Adipocyte (in vitro differentiated cells): ENCODE measurements at regions not wholly inside any gene's neighbourhood (a gene's known extent, or its start where the extent isn't known, plus 50 kb on each side); places are given as distances from the start of the nearest gene placed in this dataset.

ENCODE experiments used
- DNase-seq: peaks from one replicate; pipeline ENCODE4 v3.0.0-alpha.2; 2015; ENCODE audit warnings: low read depth
- H3K27me3 ChIP-seq: replicated peaks from 2 replicates; pipeline ENCODE4 v1.7.0; 2013; ENCODE audit warnings: mild to moderate bottlenecking, low read length, moderate library complexity; ENCODE audit not compliant: control insufficient read depth, insufficient read depth
- H3K36me3 ChIP-seq: 2 replicates; pipeline ENCODE4 v1.7.0; 2013; ENCODE audit warnings: low read length, mild to moderate bottlenecking, moderate library complexity; ENCODE audit not compliant: control insufficient read depth, insufficient read depth, severe bottlenecking
- H3K4me1 ChIP-seq: 2 replicates; pipeline ENCODE4 v1.7.0; 2013; ENCODE audit warnings: mild to moderate bottlenecking, low read length, moderate library complexity; ENCODE audit not compliant: control insufficient read depth, insufficient read depth
- H3K4me3 ChIP-seq: 2 replicates; pipeline ENCODE4 v1.7.0; 2013; ENCODE audit warnings: mild to moderate bottlenecking, low read length, moderate library complexity
- H3K9ac ChIP-seq: 2 replicates; pipeline ENCODE4 v1.7.0; 2013; ENCODE audit warnings: mild to moderate bottlenecking, low read length, moderate library complexity
- H3K9me3 ChIP-seq: 2 replicates; pipeline ENCODE4 v1.7.0; 2013; ENCODE audit warnings: mild to moderate bottlenecking, low read length, moderate library complexity; ENCODE audit not compliant: control insufficient read depth

- Histone ChIP-seq H3K4me3 (no peak overlapping the region), H3K36me3 (no peaks in the 10 kb centered on the region), H3K4me1 (no peaks in the 10 kb centered on the region), H3K27me3 (no peaks in the 10 kb centered on the region), H3K9ac (no peak overlapping the region), H3K9me3 (no peaks in the 10 kb centered on the region)
- no peak for DNase-seq
Measured at GRCh38 chr3:176313426-176313825, 883.9 kb downstream of the TBL1XR1 start.

GRCh38 chr3:176310641-176311040 lies 886.6 kb downstream of the TBL1XR1 start:
- Histone ChIP-seq H3K4me1 (no peaks in the 10 kb centered on the region), H3K9me3 (no peaks in the 10 kb centered on the region), H3K9ac (no peak overlapping the region), H3K36me3 (no peaks in the 10 kb centered on the region), H3K27me3 (no peaks in the 10 kb centered on the region), H3K4me3 (no peak overlapping the region)
- no peak for DNase-seq

GRCh38 chr3:176302271-176302670 lies 895.0 kb downstream of the TBL1XR1 start:
- no peak overlapping the region for H3K9ac ChIP-seq
- H3K9me3 ChIP-seq: no peaks in the 10 kb centered on the region
- H3K4me1 ChIP-seq: peaks cover 4% of the 10 kb centered on the region
- no peaks in the 10 kb centered on the region for H3K27me3 ChIP-seq
- H3K36me3 ChIP-seq: no peaks in the 10 kb centered on the region
- no peak overlapping the region for H3K4me3 ChIP-seq
- DNase-seq: no peak

- DNase-seq: peak; percentile 39
Measured at GRCh38 chr3:176296066-176296597, 901.1 kb downstream of the TBL1XR1 start.

GRCh38 chr3:176293276-176293675 lies 904.0 kb downstream of the TBL1XR1 start:
- Histone ChIP-seq H3K9me3 (no peaks in the 10 kb centered on the region), H3K36me3 (no peaks in the 10 kb centered on the region), H3K4me3 (peak overlapping the region; percentile 66), H3K9ac (no peak overlapping the region), H3K4me1 (peaks cover 12% of the 10 kb centered on the region), H3K27me3 (no peaks in the 10 kb centered on the region)
- no peak for DNase-seq

More at GRCh38 chr3:176296066-176296597, 901.1 kb downstream of the TBL1XR1 start:
- Histone ChIP-seq H3K4me1 (peaks cover 15% of the 10 kb centered on the region), H3K36me3 (no peaks in the 10 kb centered on the region), H3K27me3 (no peaks in the 10 kb centered on the region), H3K9ac (no peak overlapping the region), H3K4me3 (no peak overlapping the region), H3K9me3 (no peaks in the 10 kb centered on the region)

- DNase-seq: peak; percentile 68
- Histone ChIP-seq H3K4me1 (peaks cover 9% of the 10 kb centered on the region), H3K4me3 (peak overlapping the region; percentile 58), H3K27me3 (no peaks in the 10 kb centered on the region), H3K36me3 (no peaks in the 10 kb centered on the region), H3K9ac (no peak overlapping the region), H3K9me3 (no peaks in the 10 kb centered on the region)
Measured at GRCh38 chr3:176286476-176287085, 910.7 kb downstream of the TBL1XR1 start.

- Histone ChIP-seq H3K27me3 (no peaks in the 10 kb centered on the region), H3K36me3 (no peaks in the 10 kb centered on the region), H3K4me1 (no peaks in the 10 kb centered on the region), H3K9me3 (no peaks in the 10 kb centered on the region), H3K4me3 (no peak overlapping the region), H3K9ac (no peak overlapping the region)
- no peak for DNase-seq
Measured at GRCh38 chr3:176275538-176275937, 921.7 kb downstream of the TBL1XR1 start.

- H3K9me3 ChIP-seq: no peaks in the 10 kb centered on the region
- no peak overlapping the region for H3K9ac ChIP-seq
- no peaks in the 10 kb centered on the region for H3K4me1 ChIP-seq
- H3K27me3 ChIP-seq: no peaks in the 10 kb centered on the region
- DNase-seq: no peak
- no peak overlapping the region for H3K4me3 ChIP-seq
- H3K36me3 ChIP-seq: no peaks in the 10 kb centered on the region
Measured at GRCh38 chr3:176275113-176275512, 922.2 kb downstream of the TBL1XR1 start.

- H3K4me3 ChIP-seq: no peak overlapping the region
Measured at GRCh38 chr3:176274161-176274560, 923.1 kb downstream of the TBL1XR1 start.

GRCh38 chr3:176262071-176262470 lies 935.2 kb downstream of the TBL1XR1 start:
- H3K4me1 ChIP-seq: no peaks in the 10 kb centered on the region
- no peaks in the 10 kb centered on the region for H3K36me3 ChIP-seq
- H3K27me3 ChIP-seq: no peaks in the 10 kb centered on the region
- DNase-seq: no peak
- H3K9me3 ChIP-seq: peaks cover 16% of the 10 kb centered on the region
- H3K9ac ChIP-seq: no peak overlapping the region
- H3K4me3 ChIP-seq: no peak overlapping the region

More at GRCh38 chr3:176274161-176274560, 923.1 kb downstream of the TBL1XR1 start:
- Histone ChIP-seq H3K27me3 (no peaks in the 10 kb centered on the region), H3K9ac (no peak overlapping the region), H3K9me3 (no peaks in the 10 kb centered on the region), H3K36me3 (no peaks in the 10 kb centered on the region), H3K4me1 (no peaks in the 10 kb centered on the region)
- no peak for DNase-seq

- Histone ChIP-seq H3K4me3 (no peak overlapping the region), H3K9ac (no peak overlapping the region), H3K9me3 (no peaks in the 10 kb centered on the region), H3K4me1 (no peaks in the 10 kb centered on the region), H3K36me3 (no peaks in the 10 kb centered on the region), H3K27me3 (no peaks in the 10 kb centered on the region)
- peak; percentile 2 for DNase-seq
Measured at GRCh38 chr3:176247191-176247590, 950.1 kb downstream of the TBL1XR1 start.

- no peak overlapping the region for H3K9ac ChIP-seq
- no peaks in the 10 kb centered on the region for H3K36me3 ChIP-seq
- no peak for DNase-seq
- no peaks in the 10 kb centered on the region for H3K9me3 ChIP-seq
- no peak overlapping the region for H3K4me3 ChIP-seq
- no peaks in the 10 kb centered on the region for H3K4me1 ChIP-seq
- no peaks in the 10 kb centered on the region for H3K27me3 ChIP-seq
Measured at GRCh38 chr3:176219970-176220369, 977.3 kb downstream of the TBL1XR1 start.
